MCF 10A (cell line): ENCODE measurements at regions not wholly inside any gene's neighbourhood (a gene's known extent, or its start where the extent isn't known, plus 50 kb on each side); places are given as distances from the start of the nearest gene placed in this dataset.

Experiments used
- BruUV-seq: library from RNA; stranded (reverse); fragments of 400-500 nt; replicated peaks from 2 replicates; lab custom pipeline; 2021; lab: Mats Ljungman, UMichigan
- CTCF ChIA-PET: fragments of 300-600 bp; sonication (Branson Sonifier 250); formaldehyde crosslinking; extraction: SDS; loops from one replicate; lab custom pipeline; 2021; ENCODE audit warnings: antibody characterized with exemption, inconsistent platforms; lab: Yijun Ruan, JAX
- POLR2A ChIA-PET: fragments of 300-600, 350-650 bp; sonication (Branson Sonifier 250); formaldehyde crosslinking; extraction: SDS; loops from one replicate; lab custom pipeline; 2020; ENCODE audit warnings: antibody characterized with exemption, inconsistent platforms; lab: Yijun Ruan, JAX
- DNase-seq: peaks from one replicate; pipeline ENCODE4 v3.0.0-alpha.2; 2018; ENCODE audit not compliant: unreplicated experiment
- H3K27ac Mint-ChIP-seq: one replicate; pipeline ENCODE4 v1.8.0; 2022; ENCODE audit warnings: mild to moderate bottlenecking, low read depth, mixed read lengths; ENCODE audit not compliant: unreplicated experiment
- H3K27me3 Mint-ChIP-seq: one replicate; pipeline ENCODE4 v1.8.0; 2022; ENCODE audit warnings: mixed read lengths; ENCODE audit not compliant: insufficient read depth, unreplicated experiment
- H3K36me3 Mint-ChIP-seq: one replicate; pipeline ENCODE4 v1.8.0; 2022; ENCODE audit warnings: mild to moderate bottlenecking, moderate library complexity, mixed read lengths; ENCODE audit not compliant: insufficient read depth, unreplicated experiment
- H3K4me1 Mint-ChIP-seq: one replicate; pipeline ENCODE4 v1.8.0; 2022; ENCODE audit warnings: mixed read lengths; ENCODE audit not compliant: insufficient read depth, unreplicated experiment
- H3K4me3 Mint-ChIP-seq: one replicate; pipeline ENCODE4 v1.8.0; 2022; ENCODE audit warnings: mild to moderate bottlenecking, moderate library complexity, mixed read lengths; ENCODE audit not compliant: unreplicated experiment
- H3K9me3 Mint-ChIP-seq: one replicate; pipeline ENCODE4 v1.8.0; 2022; ENCODE audit warnings: mixed read lengths; ENCODE audit not compliant: unreplicated experiment
- CTCF ChIP-seq: fragments of 200-600 bp; IDR thresholded peaks from one replicate; pipeline ENCODE4 v1.8.0; 2022; ENCODE audit warnings: antibody characterized with exemption, mild to moderate bottlenecking; ENCODE audit not compliant: unreplicated experiment
- intact Hi-C: fragments of 100-400 bp; cut with micrococcal nuclease; formaldehyde crosslinking; loops from 2 replicates; pipeline ENCODE4 v1.14.1; 2022

GRCh38 chr16:64008131-64008530 lies 1113.7 kb downstream of the CDH11 start:
- intact Hi-C loops, result no loop called here
- ChIA-PET CTCF (no interaction called here), POLR2A (no interaction called here)
- no peak for TF ChIP-seq CTCF
- BruUV-seq, result no TSS peak
- no peak for DNase-seq
- Mint-ChIP-seq H3K27me3 (no peaks in the 10 kb centered on the region), H3K27ac (no peak overlapping the region), H3K9me3 (no peaks in the 10 kb centered on the region), H3K4me1 (no peaks in the 10 kb centered on the region), H3K36me3 (no peaks in the 10 kb centered on the region), H3K4me3 (no peak overlapping the region)

- CTCF ChIA-PET, result no interaction called here
- H3K27me3 Mint-ChIP-seq, result no peaks in the 10 kb centered on the region
- intact Hi-C loops, result no loop called here
- no peak for DNase-seq
- TF ChIP-seq CTCF, result no peak
- no peak overlapping the region for H3K4me3 Mint-ChIP-seq
- no peaks in the 10 kb centered on the region for H3K4me1 Mint-ChIP-seq
- H3K9me3 Mint-ChIP-seq, result peaks cover 6% of the 10 kb centered on the region
- BruUV-seq, result no TSS peak
- POLR2A ChIA-PET, result no interaction called here
- no peaks in the 10 kb centered on the region for H3K36me3 Mint-ChIP-seq
- no peak overlapping the region for H3K27ac Mint-ChIP-seq
Observed at GRCh38 chr16:64004116-64004515, 1117.7 kb downstream of the CDH11 start.

- no peak for TF ChIP-seq CTCF
- intact Hi-C loops, result no loop called here
- H3K4me1 Mint-ChIP-seq, result no peaks in the 10 kb centered on the region
- POLR2A ChIA-PET, result no interaction called here
- no peak for DNase-seq
- H3K27me3 Mint-ChIP-seq, result no peaks in the 10 kb centered on the region
- peaks cover 15% of the 10 kb centered on the region for H3K9me3 Mint-ChIP-seq
- peaks cover 4% of the 10 kb centered on the region for H3K36me3 Mint-ChIP-seq
- H3K4me3 Mint-ChIP-seq, result no peak overlapping the region
- H3K27ac Mint-ChIP-seq, result no peak overlapping the region
- no TSS peak for BruUV-seq
- CTCF ChIA-PET, result no interaction called here
Observed at GRCh38 chr16:63995025-63995424, 1126.8 kb downstream of the CDH11 start.

- H3K27me3 Mint-ChIP-seq, result no peaks in the 10 kb centered on the region
- intact Hi-C loops, result no loop called here
Observed at GRCh38 chr16:63983401-63983800, 1138.5 kb downstream of the CDH11 start.

More at GRCh38 chr16:63983401-63983800, 1138.5 kb downstream of the CDH11 start:
- CTCF ChIA-PET, result no interaction called here
- Mint-ChIP-seq H3K9me3 (peaks cover 14% of the 10 kb centered on the region), H3K36me3 (no peaks in the 10 kb centered on the region), H3K4me1 (no peaks in the 10 kb centered on the region), H3K27ac (no peak overlapping the region), H3K4me3 (no peak overlapping the region)
- TF ChIP-seq CTCF, result no peak
- no TSS peak for BruUV-seq
- DNase-seq, result no peak
- POLR2A ChIA-PET, result no interaction called here
